AG04450 (cell line): ENCODE measurements at regions not wholly inside any gene's neighbourhood (a gene's known extent, or its start where the extent isn't known, plus 50 kb on each side); places are given as distances from the start of the nearest gene placed in this dataset.

Experiments used
- CTCF ChIA-PET: fragments of 300-600, 350-600 bp; formaldehyde crosslinking; extraction: SDS; loops from one replicate; lab custom pipeline; 2022; ENCODE audit warnings: antibody characterized with exemption, inconsistent platforms; lab: Charles Lee
- POLR2A ChIA-PET: fragments of 350-600 bp; formaldehyde crosslinking; extraction: SDS; loops from one replicate; lab custom pipeline; 2021; ENCODE audit warnings: antibody characterized with exemption, inconsistent platforms; lab: Yijun Ruan, JAX
- DNase-seq: peaks from one replicate; pipeline ENCODE4 v3.0.0-alpha.2; 2011; ENCODE audit warnings: low read depth, low spot score
- H3K27ac ChIP-seq: one replicate; pipeline ENCODE4 v1.5.1; 2012; ENCODE audit warnings: low read depth, low read length, control low read depth
- H3K27me3 ChIP-seq: one replicate; pipeline ENCODE4 v1.6.0; 2012; ENCODE audit warnings: low read length; ENCODE audit not compliant: control insufficient read depth, insufficient read depth
- H3K4me3 ChIP-seq: 2 replicates; pipeline ENCODE4 v1.5.1; 2011; ENCODE audit warnings: mild to moderate bottlenecking, low read depth, low read length, control low read depth
- H3K9me3 ChIP-seq: 2 replicates; pipeline ENCODE4 v1.5.1; 2012; ENCODE audit warnings: low read length; ENCODE audit not compliant: control insufficient read depth, insufficient read depth
- TF ChIP-seq, protein P1 (sequence below): IDR thresholded peaks from 2 replicates; pipeline ENCODE4 v1.5.1; 2011; ENCODE audit warnings: low read depth, low read length, control low read depth, inconsistent platforms

DNA sequence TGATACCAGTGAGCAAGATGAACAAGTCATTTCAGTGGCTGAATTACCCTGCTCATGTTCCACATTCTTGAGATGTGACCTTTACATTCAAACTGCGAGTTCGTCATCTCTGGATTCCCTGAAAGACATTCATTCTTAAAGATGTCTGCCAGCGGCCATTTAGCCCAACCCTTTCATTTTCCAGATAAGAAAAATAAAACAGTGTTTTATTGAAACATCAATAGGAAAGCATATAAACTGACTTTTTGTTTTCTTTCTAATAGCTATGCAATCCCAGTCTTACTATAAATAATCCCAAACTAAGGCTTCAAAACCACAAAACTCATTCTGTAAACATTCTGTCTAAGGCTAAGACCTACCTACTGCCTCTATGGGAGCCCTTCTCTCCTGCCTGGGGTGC lies 134.0 kb downstream of the SAMD5 start:
- Histone ChIP-seq H3K27me3 (no peaks in the 10 kb centered on the region), H3K9me3 (no peaks in the 10 kb centered on the region), H3K27ac (no peak overlapping the region), H3K4me3 (no peak overlapping the region)
- TF ChIP-seq, protein P1, sequence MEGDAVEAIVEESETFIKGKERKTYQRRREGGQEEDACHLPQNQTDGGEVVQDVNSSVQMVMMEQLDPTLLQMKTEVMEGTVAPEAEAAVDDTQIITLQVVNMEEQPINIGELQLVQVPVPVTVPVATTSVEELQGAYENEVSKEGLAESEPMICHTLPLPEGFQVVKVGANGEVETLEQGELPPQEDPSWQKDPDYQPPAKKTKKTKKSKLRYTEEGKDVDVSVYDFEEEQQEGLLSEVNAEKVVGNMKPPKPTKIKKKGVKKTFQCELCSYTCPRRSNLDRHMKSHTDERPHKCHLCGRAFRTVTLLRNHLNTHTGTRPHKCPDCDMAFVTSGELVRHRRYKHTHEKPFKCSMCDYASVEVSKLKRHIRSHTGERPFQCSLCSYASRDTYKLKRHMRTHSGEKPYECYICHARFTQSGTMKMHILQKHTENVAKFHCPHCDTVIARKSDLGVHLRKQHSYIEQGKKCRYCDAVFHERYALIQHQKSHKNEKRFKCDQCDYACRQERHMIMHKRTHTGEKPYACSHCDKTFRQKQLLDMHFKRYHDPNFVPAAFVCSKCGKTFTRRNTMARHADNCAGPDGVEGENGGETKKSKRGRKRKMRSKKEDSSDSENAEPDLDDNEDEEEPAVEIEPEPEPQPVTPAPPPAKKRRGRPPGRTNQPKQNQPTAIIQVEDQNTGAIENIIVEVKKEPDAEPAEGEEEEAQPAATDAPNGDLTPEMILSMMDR, result no peak
- POLR2A ChIA-PET, result interaction anchor here (0.6 kb wide), 1 partner anchor 275 kb away, joined by 3 read pairs; no protein-coding TSS in a partner anchor
- DNase-seq, result peak; percentile 29
- CTCF ChIA-PET, result interaction anchor here (1.2 kb wide), 1 partner anchor 9 kb away, joined by 3 read pairs; no protein-coding TSS in a partner anchor

DNA sequence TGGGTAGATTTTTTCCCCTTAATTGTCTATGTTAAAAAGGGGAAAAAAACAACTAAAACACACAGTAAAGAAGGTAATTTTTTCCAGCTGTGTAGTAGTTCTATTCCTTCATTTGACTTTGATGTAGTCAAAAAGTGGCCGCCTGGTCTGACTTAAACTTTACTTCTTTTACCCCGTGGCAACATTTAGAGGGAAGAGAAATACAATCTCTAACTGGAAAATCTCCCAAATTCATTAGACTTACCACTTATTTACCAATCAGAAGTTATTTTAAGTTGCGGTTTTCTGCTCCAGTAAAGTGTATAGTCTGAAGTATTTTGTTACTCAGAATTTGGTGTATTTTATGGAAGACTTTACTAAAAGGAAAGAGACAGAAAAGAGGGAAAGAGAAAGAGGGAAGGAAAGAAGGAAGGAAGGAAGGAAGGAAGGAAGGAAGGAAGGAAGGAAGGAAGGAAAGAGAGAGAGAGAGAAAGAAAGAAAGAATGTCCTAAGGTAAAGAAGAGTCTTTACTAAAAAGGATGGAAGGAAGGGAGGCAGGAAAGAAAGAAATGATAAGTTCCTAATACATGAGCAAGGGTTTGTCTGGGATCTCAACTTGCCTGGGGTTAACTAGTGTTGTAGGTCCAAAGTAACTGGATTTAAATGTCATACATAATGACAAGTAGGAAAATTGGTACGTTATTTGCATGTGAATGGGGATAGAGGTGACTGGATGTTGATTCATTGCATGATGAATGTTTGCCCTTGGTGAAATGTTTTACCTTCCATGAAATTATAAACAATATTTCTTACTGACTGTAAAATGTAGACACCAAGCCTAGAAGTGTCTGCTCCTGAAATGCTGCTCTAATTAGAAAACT lies 135.1 kb downstream of the SAMD5 start:
- Histone ChIP-seq H3K9me3 (no peaks in the 10 kb centered on the region), H3K4me3 (no peak overlapping the region), H3K27me3 (no peaks in the 10 kb centered on the region), H3K27ac (no peak overlapping the region)
- TF ChIP-seq, protein P1, result no peak
- POLR2A ChIA-PET, result no interaction called here
- CTCF ChIA-PET, result no interaction called here
- no peak for DNase-seq

DNA sequence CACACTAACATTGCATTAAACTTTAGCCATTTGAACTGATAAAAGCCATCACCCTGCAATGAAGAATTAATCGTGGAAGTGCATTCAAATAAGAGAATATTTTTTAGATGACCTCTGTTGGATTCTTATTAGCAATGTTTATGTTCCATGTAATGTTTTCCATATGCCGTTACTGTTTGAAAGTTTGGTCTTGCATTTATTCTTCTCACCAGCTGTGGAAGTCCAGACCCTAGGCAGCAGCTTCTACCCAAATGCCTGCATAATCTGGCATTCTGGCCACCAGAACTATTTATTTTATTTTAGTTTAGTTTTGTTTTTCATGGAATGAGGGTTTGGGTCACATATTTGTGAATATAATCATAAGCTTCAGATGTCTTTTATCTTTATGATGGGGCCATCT lies 140.4 kb downstream of the SAMD5 start:
- ChIA-PET CTCF (interaction anchor here (0.9 to 1.1 kb wide), 2 partner anchors 34 to 142 kb away, joined by 3 read pairs; no protein-coding TSS in a partner anchor), POLR2A (interaction anchor here (0.9 to 1.7 kb wide), 2 partner anchors 28 to 34 kb away, joined by 4 to 5 read pairs; no protein-coding TSS in a partner anchor)
- Histone ChIP-seq H3K27ac (no peak overlapping the region), H3K4me3 (no peak overlapping the region), H3K27me3 (no peaks in the 10 kb centered on the region), H3K9me3 (no peaks in the 10 kb centered on the region)
- TF ChIP-seq, protein P1, result no peak
- DNase-seq, result peak; percentile 64

DNA sequence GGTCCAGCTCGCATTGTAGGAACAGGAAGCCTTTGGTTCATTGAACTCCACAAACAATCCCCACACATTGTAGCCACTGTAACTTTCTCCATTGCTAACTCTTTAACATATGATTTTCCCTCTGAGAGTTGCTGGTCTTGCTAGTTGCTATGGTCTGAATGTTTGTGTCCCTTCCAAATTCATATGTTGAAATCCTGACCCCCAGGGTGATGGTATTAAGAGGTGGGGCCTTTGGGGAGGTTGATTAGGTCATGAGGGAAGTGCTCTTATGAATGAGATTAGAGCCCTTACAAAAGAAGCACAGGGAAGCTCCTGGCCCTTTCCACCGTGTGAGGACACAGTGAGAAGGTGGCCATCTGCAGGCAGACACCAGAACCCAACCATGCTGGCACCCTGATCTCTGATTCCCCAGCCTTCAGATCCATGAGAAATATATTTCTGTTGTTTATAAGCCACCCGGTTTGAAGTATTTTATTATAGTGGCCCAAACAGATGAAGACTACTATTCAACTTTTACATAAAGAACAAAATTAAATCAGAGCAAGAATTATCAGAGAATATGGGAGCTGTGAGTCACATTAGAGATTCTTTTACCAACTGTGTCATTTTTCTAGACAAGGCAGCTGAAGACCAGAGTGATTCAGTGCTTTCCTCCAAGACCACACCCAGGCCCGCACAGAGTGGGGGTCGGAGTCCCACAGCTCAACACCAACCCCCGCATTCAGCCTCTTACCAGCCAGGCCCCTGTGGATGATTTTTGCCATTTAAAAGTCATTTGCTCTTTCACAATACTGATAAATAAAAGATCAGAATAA lies 143.0 kb downstream of the SAMD5 start:
- Histone ChIP-seq H3K27ac (no peak overlapping the region), H3K9me3 (no peaks in the 10 kb centered on the region), H3K4me3 (no peak overlapping the region), H3K27me3 (no peaks in the 10 kb centered on the region)
- ChIA-PET CTCF (interaction anchor here (0.6 to 0.9 kb wide), 2 partner anchors 9 to 12 kb away, joined by 3 read pairs; no protein-coding TSS in a partner anchor), POLR2A (no interaction called here)
- TF ChIP-seq, protein P1, result peak; percentile 20; the same call in 1 of the 2 replicates
- no peak for DNase-seq
